HL-60 (cell line): ENCODE measurements at regions not wholly inside any gene's neighbourhood (a gene's known extent, or its start where the extent isn't known, plus 50 kb on each side); places are given as distances from the start of the nearest gene placed in this dataset.

Experiments used
- DNase-seq, 2 experiments: peaks; one replicate each; pipeline ENCODE4 v3.0.0-alpha.2; 2010 to 2020; ENCODE audit warnings: low read depth in 1 of 2, low spot score in 1 of 2
- H3K27ac ChIP-seq: fragments of 250-450 bp; sonication (Bioruptor Pico); replicated peaks from 2 replicates; pipeline ENCODE4 v1.5.1; 2020; ENCODE audit warnings: mild to moderate bottlenecking, moderate library complexity
- H3K27me3 ChIP-seq: fragments of 250-450 bp; sonication (Bioruptor Pico); 2 replicates; pipeline ENCODE4 v1.5.1; 2021; ENCODE audit warnings: mild to moderate bottlenecking, moderate library complexity; ENCODE audit not compliant: insufficient read depth, poor library complexity, severe bottlenecking
- H3K4me3 ChIP-seq: replicated peaks from 2 replicates; pipeline ENCODE4 v1.5.1; 2011; ENCODE audit warnings: mild to moderate bottlenecking, control low read depth, low read length; ENCODE audit not compliant: insufficient read depth
- GABPA ChIP-seq: IDR thresholded peaks from 2 replicates; pipeline ENCODE4 v1.6.1; 2012; ENCODE audit warnings: low read depth
- POLR2AphosphoS5 ChIP-seq: IDR thresholded peaks from 2 replicates; pipeline ENCODE4 v1.6.1; 2012; ENCODE audit warnings: low read depth
- SPI1 ChIP-seq: IDR thresholded peaks from 2 replicates; pipeline ENCODE4 v1.6.1; 2012; ENCODE audit warnings: low read depth, mild to moderate bottlenecking, borderline replicate concordance
- TF ChIP-seq, protein P1 (sequence below): IDR thresholded peaks from 2 replicates; pipeline ENCODE4 v1.6.1; 2012; ENCODE audit warnings: low read depth; ENCODE audit not compliant: insufficient replicate concordance
- TF ChIP-seq, protein P2 (sequence below): IDR thresholded peaks from one replicate; pipeline ENCODE4 v1.5.1; 2011; ENCODE audit warnings: low read length, control low read depth, inconsistent platforms; ENCODE audit not compliant: insufficient read depth

DNA sequence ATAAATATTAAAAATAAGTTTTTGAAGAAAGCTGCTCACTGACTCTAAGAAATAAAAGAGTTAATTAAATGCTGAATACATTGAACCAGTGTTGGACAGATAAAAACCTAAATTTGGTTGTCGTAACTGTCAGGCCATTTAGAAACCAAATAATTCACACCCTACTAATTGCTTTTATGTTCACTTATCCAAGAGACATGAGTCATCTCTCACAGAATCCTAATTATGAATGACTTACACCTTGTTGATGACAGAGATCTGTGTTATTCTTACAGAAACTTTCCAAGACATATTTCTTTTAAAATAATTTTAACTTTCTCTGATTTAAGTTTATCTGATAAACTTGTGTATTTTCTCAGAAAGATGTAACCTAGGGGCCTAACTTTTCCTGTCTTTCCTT lies 250.7 kb downstream of the IKZF2 start:
- H3K4me3 ChIP-seq: no peak overlapping the region
- H3K27me3 ChIP-seq: no peaks in the 10 kb centered on the region
- H3K27ac ChIP-seq: no peak overlapping the region
- DNase-seq: no peak
- no peak for TF ChIP-seq POLR2AphosphoS5
- no peak for TF ChIP-seq SPI1
- TF ChIP-seq, protein P1, sequence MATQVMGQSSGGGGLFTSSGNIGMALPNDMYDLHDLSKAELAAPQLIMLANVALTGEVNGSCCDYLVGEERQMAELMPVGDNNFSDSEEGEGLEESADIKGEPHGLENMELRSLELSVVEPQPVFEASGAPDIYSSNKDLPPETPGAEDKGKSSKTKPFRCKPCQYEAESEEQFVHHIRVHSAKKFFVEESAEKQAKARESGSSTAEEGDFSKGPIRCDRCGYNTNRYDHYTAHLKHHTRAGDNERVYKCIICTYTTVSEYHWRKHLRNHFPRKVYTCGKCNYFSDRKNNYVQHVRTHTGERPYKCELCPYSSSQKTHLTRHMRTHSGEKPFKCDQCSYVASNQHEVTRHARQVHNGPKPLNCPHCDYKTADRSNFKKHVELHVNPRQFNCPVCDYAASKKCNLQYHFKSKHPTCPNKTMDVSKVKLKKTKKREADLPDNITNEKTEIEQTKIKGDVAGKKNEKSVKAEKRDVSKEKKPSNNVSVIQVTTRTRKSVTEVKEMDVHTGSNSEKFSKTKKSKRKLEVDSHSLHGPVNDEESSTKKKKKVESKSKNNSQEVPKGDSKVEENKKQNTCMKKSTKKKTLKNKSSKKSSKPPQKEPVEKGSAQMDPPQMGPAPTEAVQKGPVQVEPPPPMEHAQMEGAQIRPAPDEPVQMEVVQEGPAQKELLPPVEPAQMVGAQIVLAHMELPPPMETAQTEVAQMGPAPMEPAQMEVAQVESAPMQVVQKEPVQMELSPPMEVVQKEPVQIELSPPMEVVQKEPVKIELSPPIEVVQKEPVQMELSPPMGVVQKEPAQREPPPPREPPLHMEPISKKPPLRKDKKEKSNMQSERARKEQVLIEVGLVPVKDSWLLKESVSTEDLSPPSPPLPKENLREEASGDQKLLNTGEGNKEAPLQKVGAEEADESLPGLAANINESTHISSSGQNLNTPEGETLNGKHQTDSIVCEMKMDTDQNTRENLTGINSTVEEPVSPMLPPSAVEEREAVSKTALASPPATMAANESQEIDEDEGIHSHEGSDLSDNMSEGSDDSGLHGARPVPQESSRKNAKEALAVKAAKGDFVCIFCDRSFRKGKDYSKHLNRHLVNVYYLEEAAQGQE: no peak
- TF ChIP-seq GABPA: no peak
- TF ChIP-seq, protein P2, sequence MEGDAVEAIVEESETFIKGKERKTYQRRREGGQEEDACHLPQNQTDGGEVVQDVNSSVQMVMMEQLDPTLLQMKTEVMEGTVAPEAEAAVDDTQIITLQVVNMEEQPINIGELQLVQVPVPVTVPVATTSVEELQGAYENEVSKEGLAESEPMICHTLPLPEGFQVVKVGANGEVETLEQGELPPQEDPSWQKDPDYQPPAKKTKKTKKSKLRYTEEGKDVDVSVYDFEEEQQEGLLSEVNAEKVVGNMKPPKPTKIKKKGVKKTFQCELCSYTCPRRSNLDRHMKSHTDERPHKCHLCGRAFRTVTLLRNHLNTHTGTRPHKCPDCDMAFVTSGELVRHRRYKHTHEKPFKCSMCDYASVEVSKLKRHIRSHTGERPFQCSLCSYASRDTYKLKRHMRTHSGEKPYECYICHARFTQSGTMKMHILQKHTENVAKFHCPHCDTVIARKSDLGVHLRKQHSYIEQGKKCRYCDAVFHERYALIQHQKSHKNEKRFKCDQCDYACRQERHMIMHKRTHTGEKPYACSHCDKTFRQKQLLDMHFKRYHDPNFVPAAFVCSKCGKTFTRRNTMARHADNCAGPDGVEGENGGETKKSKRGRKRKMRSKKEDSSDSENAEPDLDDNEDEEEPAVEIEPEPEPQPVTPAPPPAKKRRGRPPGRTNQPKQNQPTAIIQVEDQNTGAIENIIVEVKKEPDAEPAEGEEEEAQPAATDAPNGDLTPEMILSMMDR: no peak

- TF ChIP-seq GABPA: no peak
- TF ChIP-seq, protein P1: no peak
- TF ChIP-seq SPI1: no peak
- TF ChIP-seq, protein P2: no peak
- no peak for TF ChIP-seq POLR2AphosphoS5
Observed at GRCh38 chr2:212898011-212898410, 253.4 kb downstream of the IKZF2 start.

GRCh38 chr2:212897296-212897695 lies 254.1 kb downstream of the IKZF2 start:
- no peak for DNase-seq
- H3K4me3 ChIP-seq: no peak overlapping the region
- no peak overlapping the region for H3K27ac ChIP-seq
- TF ChIP-seq GABPA (no peak), POLR2AphosphoS5 (no peak), SPI1 (no peak)
- TF ChIP-seq, protein P2: no peak
- TF ChIP-seq, protein P1: no peak
- no peaks in the 10 kb centered on the region for H3K27me3 ChIP-seq

More at GRCh38 chr2:212898011-212898410, 253.4 kb downstream of the IKZF2 start:
- H3K27ac ChIP-seq: no peak overlapping the region
- DNase-seq: no peak
- H3K27me3 ChIP-seq: no peaks in the 10 kb centered on the region
- H3K4me3 ChIP-seq: no peak overlapping the region
